ENCODE measurements at regions not wholly inside any gene's neighbourhood (a gene's known extent, or its start where the extent isn't known, plus 50 kb on each side); places are given as distances from the start of the nearest gene placed in this dataset.
"Not testable (repeated sequence)": the region's sequence is repeated elsewhere in the genome, so short reads cannot be mapped to it uniquely, and the experiment has no call there.

- DNase-seq (ENCODE audit: extremely low read depth, low read depth, low spot score), result no peak
These were observed 130.1 kb upstream of the ZC3H12C start for GRCh38 chr11:109963101-109963500.

DNA sequence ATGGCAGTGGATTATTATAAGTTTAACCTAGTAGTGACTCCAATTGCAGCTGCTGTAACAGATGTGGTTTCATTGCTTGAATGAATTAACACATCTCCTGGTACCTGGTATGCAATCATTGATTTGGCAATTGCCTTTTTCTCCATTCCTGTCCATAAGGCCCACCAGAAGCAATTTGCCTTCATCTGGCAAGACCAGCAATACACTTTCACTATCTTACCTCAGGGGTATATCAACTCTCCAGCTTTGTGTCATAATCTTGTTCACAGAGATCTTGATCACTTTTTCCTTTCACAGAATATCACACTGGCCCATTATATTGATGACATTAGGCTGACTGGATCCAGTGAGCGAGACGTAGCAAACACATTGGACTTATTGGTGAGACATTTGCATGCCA is 128.7 kb upstream of the ZC3H12C start:
- no peak for DNase-seq (ENCODE audit: extremely low read depth, low read depth, low spot score)

GRCh38 chr11:109965445-109965844 is 127.7 kb upstream of the ZC3H12C start:
- DNase-seq (ENCODE audit: extremely low read depth, low read depth, low spot score), result not testable (repeated sequence)

GRCh38 chr11:109965926-109966325 is 127.3 kb upstream of the ZC3H12C start:
- not testable (repeated sequence) for DNase-seq (ENCODE audit: extremely low read depth, low read depth, low spot score)

- DNase-seq (ENCODE audit: extremely low read depth, low read depth, low spot score), result not testable (repeated sequence)
These were observed 126.1 kb upstream of the ZC3H12C start for GRCh38 chr11:109967136-109967535.

DNA sequence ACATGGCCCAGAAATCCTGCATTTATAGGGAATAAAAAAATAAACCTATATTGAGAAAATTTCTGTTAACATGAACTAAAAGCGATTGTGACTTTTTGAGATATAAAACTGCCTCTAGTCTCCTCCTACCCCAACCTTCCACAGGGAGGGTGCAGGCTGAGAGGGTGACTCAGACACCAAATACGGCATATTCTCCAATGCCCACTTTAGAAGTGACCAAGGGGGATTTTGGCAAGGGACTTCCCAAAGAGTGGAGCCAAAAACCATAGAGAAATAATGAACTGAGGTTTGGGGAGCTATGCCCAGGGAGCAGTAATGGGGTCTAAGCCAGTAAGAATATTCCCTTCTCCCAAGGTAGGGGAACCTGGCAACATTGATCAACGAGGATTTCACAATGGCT is 124.9 kb upstream of the ZC3H12C start:
- no peak for DNase-seq (ENCODE audit: extremely low read depth, low read depth, low spot score)

DNA sequence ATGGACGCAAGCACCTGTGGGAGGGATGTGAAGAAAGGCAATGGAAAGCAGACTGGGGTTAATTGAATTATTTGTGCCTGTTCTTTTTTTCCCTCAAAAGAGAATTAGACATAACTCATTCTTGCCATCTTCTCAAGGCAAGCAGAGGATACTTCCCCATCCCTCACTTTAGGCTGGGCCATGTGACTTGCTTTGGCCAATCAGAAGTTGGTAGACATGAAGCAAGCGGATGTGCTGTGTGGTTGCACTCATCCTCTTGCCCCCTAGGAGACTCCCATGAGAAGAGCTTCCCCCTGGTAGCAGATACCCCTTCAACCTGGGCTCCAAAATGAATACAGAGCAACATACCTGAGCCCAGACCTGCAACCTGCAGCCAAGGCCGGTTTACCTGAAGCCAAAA is 124.4 kb upstream of the ZC3H12C start:
- no peak for DNase-seq (ENCODE audit: extremely low read depth, low read depth, low spot score)

DNA sequence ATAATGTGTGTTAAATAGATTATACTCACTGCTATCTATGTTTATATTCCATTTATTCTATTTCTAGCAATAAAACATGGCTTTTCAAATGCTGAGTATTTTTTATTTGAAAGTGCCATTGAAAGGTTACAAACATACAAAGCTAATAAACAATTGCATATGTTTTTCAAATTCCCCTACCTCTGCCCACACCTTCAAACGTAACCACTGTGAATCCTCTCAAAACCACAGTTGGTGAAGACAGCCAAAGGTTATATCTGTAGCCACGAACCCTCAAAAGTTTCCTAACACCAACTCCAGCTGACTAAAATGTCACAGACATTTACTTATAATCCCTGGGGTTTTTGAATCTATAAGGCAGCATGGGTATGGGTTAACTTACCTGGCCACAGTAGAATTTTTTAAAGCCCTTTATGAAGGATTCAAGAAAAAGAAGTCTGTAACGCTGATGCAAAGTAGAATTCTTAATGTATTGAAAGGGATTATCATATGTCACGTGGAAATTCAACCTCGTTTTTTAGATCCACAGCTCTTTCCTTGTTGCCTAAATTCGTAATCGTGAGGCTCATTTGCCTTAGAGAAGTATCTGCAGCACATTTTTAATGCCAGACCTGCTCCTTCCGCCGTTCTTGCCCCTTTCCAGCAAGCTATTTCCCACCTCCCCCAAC is 122.5 kb upstream of the ZC3H12C start:
- no peak for DNase-seq (ENCODE audit: extremely low read depth, low read depth, low spot score)

- peak; percentile 77 for DNase-seq (ENCODE audit: extremely low read depth, low read depth, low spot score)
These were observed 122.0 kb upstream of the ZC3H12C start for GRCh38 chr11:109971184-109971523.

- DNase-seq (ENCODE audit: extremely low read depth, low read depth, low spot score), result no peak
These were observed 120.9 kb upstream of the ZC3H12C start for GRCh38 chr11:109972181-109972715.

- no peak for DNase-seq (ENCODE audit: extremely low read depth, low read depth, low spot score)
These were observed 120.3 kb upstream of the ZC3H12C start for GRCh38 chr11:109972939-109973338.

DNA sequence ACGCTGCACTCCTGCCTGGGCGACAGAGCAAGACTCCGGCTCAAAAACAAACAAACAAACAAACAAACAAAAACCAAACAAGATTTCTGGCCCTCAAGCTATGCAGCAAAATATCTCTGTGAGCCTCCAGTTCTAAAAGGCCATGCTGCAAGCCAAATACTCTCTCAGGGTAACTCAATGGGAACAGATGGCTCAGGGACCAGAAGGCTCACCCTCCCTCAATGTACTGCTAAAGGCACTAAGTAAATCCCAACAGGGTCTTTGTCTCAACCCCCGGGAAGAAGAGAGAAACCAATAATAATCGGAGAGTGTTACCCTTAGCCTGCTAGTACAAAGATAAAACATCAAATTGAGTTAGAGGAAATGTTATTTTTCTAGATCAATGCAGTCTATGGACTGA is 119.7 kb upstream of the ZC3H12C start:
- DNase-seq (ENCODE audit: extremely low read depth, low read depth, low spot score), result no peak

DNA sequence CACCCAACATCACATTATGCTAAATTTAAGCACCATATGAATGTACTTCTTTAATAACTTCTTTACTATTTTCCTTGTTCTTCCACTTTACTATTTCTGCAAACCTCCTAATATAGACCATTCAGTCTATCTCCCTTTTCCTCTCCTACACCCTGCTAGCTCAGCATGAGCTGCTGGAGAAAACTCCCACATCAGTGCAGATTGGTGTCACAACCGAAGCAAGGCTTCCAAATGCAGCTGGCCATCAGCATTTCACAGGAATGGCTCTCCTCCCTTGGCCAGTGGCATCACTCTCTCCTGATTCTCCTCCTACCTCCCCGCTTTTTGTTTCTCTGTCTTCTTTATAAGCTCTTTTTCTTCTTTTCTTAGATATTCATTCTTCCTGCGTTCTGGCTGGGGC is 118.7 kb upstream of the ZC3H12C start:
- DNase-seq (ENCODE audit: extremely low read depth, low read depth, low spot score), result no peak

DNA sequence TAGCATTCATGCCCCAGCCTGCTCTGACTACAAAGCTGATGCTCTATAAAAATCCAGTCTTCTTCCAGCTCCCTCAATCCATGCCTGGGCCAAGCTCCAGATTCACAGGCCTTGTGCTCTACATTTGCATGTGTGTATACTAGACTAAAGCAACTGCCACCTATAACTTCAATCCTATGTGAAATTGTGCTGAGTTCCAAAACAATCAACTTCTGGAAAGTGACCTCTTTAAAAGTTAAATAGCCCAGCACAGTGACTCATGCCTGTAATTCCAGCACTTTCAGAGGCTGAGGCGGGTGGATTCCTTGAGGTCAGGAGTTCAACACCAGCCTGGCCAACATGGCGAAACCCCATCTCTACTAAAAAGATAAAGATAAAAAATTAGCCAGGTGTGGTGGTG is 114.3 kb upstream of the ZC3H12C start:
- no peak for DNase-seq (ENCODE audit: extremely low read depth, low read depth, low spot score)

GRCh38 chr11:109981031-109981636 is 112.1 kb upstream of the ZC3H12C start:
- no peak for DNase-seq (ENCODE audit: extremely low read depth, low read depth, low spot score)

DNA sequence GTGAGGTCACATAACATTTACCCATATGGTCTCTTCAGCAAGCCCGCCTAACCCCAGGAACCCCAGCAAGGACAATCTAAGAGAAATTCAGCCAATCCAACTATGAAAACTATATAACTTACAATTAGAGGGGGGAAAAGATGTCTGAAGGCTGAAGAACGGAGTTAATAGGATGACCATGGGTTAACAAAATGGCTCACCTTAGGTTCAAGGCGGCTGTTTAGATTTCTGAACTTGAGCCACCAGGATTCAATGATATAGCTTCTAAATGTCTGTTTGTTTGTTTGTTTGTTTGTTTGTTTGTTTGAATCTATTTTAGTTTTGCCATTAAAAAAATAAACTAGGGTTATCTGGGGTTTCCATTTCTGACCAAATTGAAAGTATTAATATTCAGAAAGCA is 109.8 kb upstream of the ZC3H12C start:
- no peak for DNase-seq (ENCODE audit: extremely low read depth, low read depth, low spot score)

DNA sequence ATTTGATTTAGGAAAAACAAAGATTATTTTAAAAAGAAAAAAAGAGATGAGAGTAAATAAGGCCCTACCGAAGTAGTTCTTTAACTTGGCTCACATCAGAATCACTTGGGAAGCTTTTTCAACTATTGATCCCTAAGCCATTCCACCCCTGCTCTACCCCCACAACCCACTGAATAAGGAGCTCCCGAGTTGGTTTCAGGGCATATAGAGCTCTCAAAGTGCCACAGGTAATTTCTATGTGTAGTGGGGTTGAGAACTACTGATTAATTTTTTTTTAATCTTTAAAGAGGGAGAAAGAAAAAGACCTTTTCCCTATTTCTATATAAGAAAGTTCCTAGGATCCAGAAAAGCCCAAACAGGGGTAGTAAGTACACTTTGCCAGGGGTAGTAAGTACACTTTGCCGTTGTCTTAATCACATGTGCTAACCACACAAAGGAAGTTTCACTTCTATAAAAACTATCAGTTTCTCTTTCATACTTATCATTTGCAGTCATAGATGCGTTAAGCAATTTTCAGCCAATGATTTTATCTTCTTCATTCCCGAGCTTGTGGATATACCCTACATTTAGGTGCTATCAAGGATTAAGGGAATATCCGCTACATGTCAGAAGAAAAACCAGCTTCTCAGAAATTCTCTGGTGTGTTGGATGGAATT is 108.4 kb upstream of the ZC3H12C start:
- no peak for DNase-seq (ENCODE audit: extremely low read depth, low read depth, low spot score)

GRCh38 chr11:109986488-109986887 is 106.7 kb upstream of the ZC3H12C start:
- DNase-seq (ENCODE audit: extremely low read depth, low read depth, low spot score), result no peak

DNA sequence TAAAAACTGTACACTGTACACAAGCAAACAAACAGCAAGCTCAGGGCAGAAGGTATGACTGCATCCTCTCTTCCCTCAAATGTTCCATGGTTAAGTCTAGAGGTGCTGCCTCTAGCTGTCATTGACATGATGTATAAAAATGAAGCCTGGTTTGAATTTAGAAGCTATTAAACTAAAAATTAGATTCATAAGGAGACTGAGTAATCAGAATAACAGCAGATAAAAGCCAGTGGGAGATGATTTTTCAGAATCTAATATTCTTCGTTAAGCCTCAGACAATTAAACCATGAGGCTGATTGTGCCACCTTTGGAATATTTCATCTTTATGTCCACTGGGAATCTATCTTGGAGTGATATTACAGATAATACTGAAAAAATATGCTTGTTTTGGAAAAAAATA is 101.4 kb upstream of the ZC3H12C start:
- no peak for DNase-seq (ENCODE audit: extremely low read depth, low read depth, low spot score)

DNA sequence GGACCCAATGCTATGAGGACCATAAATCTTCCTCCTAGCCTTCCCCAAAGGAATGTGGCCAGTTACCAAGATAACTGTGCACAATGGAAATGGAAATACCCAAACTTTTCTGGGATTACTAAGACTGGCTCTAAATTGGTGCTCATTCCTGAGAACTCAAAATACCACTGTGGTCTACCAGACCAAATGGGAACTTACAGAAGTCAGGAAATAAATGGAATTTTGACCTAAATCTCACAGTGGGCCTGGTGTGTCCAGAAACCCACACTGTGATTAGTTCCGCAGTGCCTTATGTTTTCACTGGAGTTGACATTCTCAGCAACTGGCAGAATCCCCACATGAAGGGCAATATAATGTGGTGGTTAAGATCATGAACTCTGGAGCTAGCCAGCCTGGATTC is 99.4 kb upstream of the ZC3H12C start:
- DNase-seq (ENCODE audit: extremely low read depth, low read depth, low spot score), result no peak

GRCh38 chr11:109994907-109995306 is 98.3 kb upstream of the ZC3H12C start:
- no peak for DNase-seq (ENCODE audit: extremely low read depth, low read depth, low spot score)

DNA sequence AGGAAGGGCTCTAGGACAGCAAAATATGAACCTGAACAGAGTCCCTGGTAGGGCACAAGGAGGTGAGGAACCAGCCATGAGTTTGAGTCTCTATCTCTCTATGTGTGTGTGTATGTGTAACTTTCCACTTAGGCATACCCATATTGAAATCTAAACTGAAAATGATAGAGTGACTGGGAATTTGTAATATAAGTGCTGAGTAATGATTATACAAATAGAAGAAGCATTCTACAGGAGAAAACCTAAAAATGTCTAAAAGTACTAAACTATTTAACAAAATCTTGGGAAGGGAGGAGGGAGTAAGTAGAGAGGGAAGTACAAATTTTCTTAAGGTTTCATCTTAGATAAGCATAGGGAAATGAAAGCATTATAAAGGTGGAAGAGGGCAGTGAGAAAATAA is 97.1 kb upstream of the ZC3H12C start:
- no peak for DNase-seq (ENCODE audit: extremely low read depth, low read depth, low spot score)

Data from glomerular endothelial cell (primary cell).